HepG2 (cell line): ENCODE measurements at regions not wholly inside any gene's neighbourhood (a gene's known extent, or its start where the extent isn't known, plus 50 kb on each side); places are given as distances from the start of the nearest gene placed in this dataset.

Experiments
- ATAC-seq: fragments of 200-7000 bp; cut with Tn5 transposase; 3 replicates; pipeline ENCODE4 v1.9.1; 2020; ENCODE audit warnings: mild to moderate bottlenecking, moderate library complexity
- BruUV-seq: library from RNA; stranded (reverse); fragments of 400-500 nt; replicated peaks from 2 replicates; lab custom pipeline; 2021; lab: Mats Ljungman, UMichigan
- CTCF ChIA-PET: fragments of 300-600 bp; formaldehyde crosslinking; extraction: SDS; loops from one replicate; lab custom pipeline; 2021; ENCODE audit warnings: low total read pairs, inconsistent platforms, low intra/inter-chr PET ratio; lab: Yijun Ruan, JAX
- POLR2A ChIA-PET: fragments of 350-600 bp; sonication (Branson Sonifier 250); formaldehyde crosslinking; loops from one replicate; lab custom pipeline; 2020; ENCODE audit warnings: antibody characterized with exemption, inconsistent platforms; lab: Yijun Ruan, JAX
- DNase-seq: peaks from one replicate; pipeline ENCODE4 v3.0.0-alpha.2; 2015; ENCODE audit warnings: low spot score
- FAIRE-seq: peaks from 3 replicates; lab custom pipeline; 2011; peaks lifted over from hg19 to GRCh38; lab: Jason Lieb, UNC
- H2AFZ ChIP-seq: one replicate; pipeline ENCODE4 v1.6.1; 2011; ENCODE audit warnings: low read length, inconsistent platforms
- H3K27ac ChIP-seq: fragments of 300-600 bp; 3 replicates; pipeline ENCODE4 v1.8.0; 2011; ENCODE audit warnings: mixed run types, mild to moderate bottlenecking, mixed read lengths, low read length, inconsistent platforms; ENCODE audit not compliant: insufficient read depth; ENCODE audit errors: extremely low read length
- H3K27me3 ChIP-seq, 2 experiments: fragments of 200-600 bp in 1 of 2; 2 replicates in 1 of 2; 3 replicates in 1 of 2; pipeline versions ENCODE4 v1.6.0 to v1.8.0; 2011; ENCODE audit warnings: low read length in 2 of 2, mild to moderate bottlenecking in 2 of 2, moderate library complexity in 2 of 2, inconsistent platforms in 1 of 2; ENCODE audit not compliant: insufficient read depth in 2 of 2, control insufficient read depth in 1 of 2
- H3K36me3 ChIP-seq, 2 experiments: fragments of 200-600 bp in 1 of 2; replicated peaks in 1 of 2; 2 replicates in 1 of 2; 3 replicates in 1 of 2; pipeline versions ENCODE4 v1.5.1 to v1.8.0; 2011; ENCODE audit warnings: low read length in 2 of 2, inconsistent platforms in 1 of 2; ENCODE audit not compliant: insufficient read depth in 2 of 2, control insufficient read depth in 1 of 2
- H3K4me1 ChIP-seq: 2 replicates; pipeline ENCODE4 v1.5.1; 2012; ENCODE audit warnings: low read length, inconsistent platforms; ENCODE audit not compliant: insufficient read depth
- H3K4me2 ChIP-seq: 2 replicates; pipeline ENCODE4 v1.6.0; 2011; ENCODE audit warnings: low read depth, low read length, inconsistent platforms
- H3K4me3 ChIP-seq, 3 experiments: fragments of 200-600 bp in 1 of 3; sonication (generic), shearing (Covaris generic) in 1 of 3; replicated peaks in 1 of 3; 2 replicates each; pipeline ENCODE4 v1.5.1; 2011 to 2016; ENCODE audit warnings: low read length in 3 of 3, inconsistent platforms in 2 of 3, low read depth in 2 of 3, mild to moderate bottlenecking in 2 of 3, control low read depth in 1 of 3, mixed read lengths in 1 of 3; ENCODE audit not compliant: insufficient read depth in 1 of 3
- H3K79me2 ChIP-seq: one replicate; pipeline ENCODE4 v1.6.1; 2011; ENCODE audit warnings: low read length, inconsistent platforms; ENCODE audit not compliant: insufficient read depth
- H3K9ac ChIP-seq: 2 replicates; pipeline ENCODE4 v1.6.0; 2011; ENCODE audit warnings: mild to moderate bottlenecking, low read depth, low read length, inconsistent platforms; ENCODE audit not compliant: insufficient read depth
- H3K9me3 ChIP-seq: 2 replicates; pipeline ENCODE4 v1.5.1; 2012; ENCODE audit warnings: mild to moderate bottlenecking, low read length
- H4K20me1 ChIP-seq: 2 replicates; pipeline ENCODE4 v1.6.0; 2011; ENCODE audit warnings: inconsistent platforms, mild to moderate bottlenecking, low read length, moderate library complexity; ENCODE audit not compliant: insufficient read depth
- CSRNP1 ChIP-seq: sonication (generic); formaldehyde crosslinking; IDR thresholded peaks from 2 replicates; pipeline ENCODE4 v1.8.1; 2023; ENCODE audit warnings: mild to moderate bottlenecking, missing genetic modification reagents
- SP140L ChIP-seq: sonication (generic); formaldehyde crosslinking; IDR thresholded peaks from 2 replicates; pipeline ENCODE4 v1.4.0; 2020; ENCODE audit warnings: missing genetic modification reagents, borderline replicate concordance
- YEATS2 ChIP-seq: sonication (generic); formaldehyde crosslinking; IDR thresholded peaks from 2 replicates; pipeline ENCODE4 v1.4.0; 2020; ENCODE audit warnings: missing genetic modification reagents, borderline replicate concordance
- ZBTB21 ChIP-seq: sonication (generic); formaldehyde crosslinking; IDR thresholded peaks from 2 replicates; pipeline ENCODE4 v1.4.0; 2020; ENCODE audit warnings: missing genetic modification reagents
- ZFX ChIP-seq: sonication (generic); formaldehyde crosslinking; IDR thresholded peaks from 2 replicates; pipeline ENCODE4 v1.4.0; 2020; ENCODE audit warnings: mild to moderate bottlenecking, low read depth, missing genetic modification reagents, moderate library complexity
- ZNF18 ChIP-seq: sonication (generic); formaldehyde crosslinking; IDR thresholded peaks from 2 replicates; pipeline ENCODE4 v1.8.0; 2022; ENCODE audit warnings: mild to moderate bottlenecking, missing genetic modification reagents; ENCODE audit not compliant: insufficient replicate concordance
- ZNF547 ChIP-seq: sonication (generic); formaldehyde crosslinking; IDR thresholded peaks from 2 replicates; pipeline ENCODE4 v1.5.1; 2020; ENCODE audit warnings: mild to moderate bottlenecking, missing genetic modification reagents
- in situ Hi-C: cut with HindIII; loops from 2 replicates; pipeline ENCODE4 v1.10.0; 2017; ENCODE audit warnings: low pct_unique_long_range_greater_than_20kb; ENCODE audit not compliant: extremely low pct_ligation_motif_present
- intact Hi-C: fragments of 100-400 bp; cut with micrococcal nuclease; formaldehyde crosslinking; loops from one replicate; pipeline ENCODE4 v1.10.0; 2022; ENCODE audit not compliant: unreplicated experiment

GRCh38 chr2:63658176-63658968, 69.6 kb downstream of the MDH1 start (continued):
- no peak for TF ChIP-seq CSRNP1 (CRISPR knock-in tag)

- peaks cover 8% of the 10 kb centered on the region; the same call in 1 of the 2 replicates for H3K4me1 ChIP-seq
- CTCF ChIA-PET: no interaction called here
- ATAC-seq: no peak
- H3K27ac ChIP-seq: no peak overlapping the region
- H3K9me3 ChIP-seq: no peaks in the 10 kb centered on the region
- in situ Hi-C loops: no loop called here
- H3K4me2 ChIP-seq: no peak overlapping the region
- no peak for FAIRE-seq
- no peaks in the 10 kb centered on the region for H3K27me3 ChIP-seq
- no TSS peak for BruUV-seq
- H3K4me3 ChIP-seq: no peak overlapping the region
- intact Hi-C loops: no loop called here
- no peaks in the 10 kb centered on the region for H3K36me3 ChIP-seq
- H3K9ac ChIP-seq: no peak overlapping the region
- H2AFZ ChIP-seq: no peak overlapping the region
- no peaks in the 10 kb centered on the region for H3K79me2 ChIP-seq
- no peak for TF ChIP-seq ZNF547
- TF ChIP-seq ZFX (CRISPR knock-in tag): no peak
- no peak for TF ChIP-seq ZNF18
- TF ChIP-seq SP140L: no peak
- no peak for TF ChIP-seq YEATS2 (CRISPR knock-in tag)
- TF ChIP-seq ZBTB21 (CRISPR knock-in tag): no peak
- no peaks in the 10 kb centered on the region for H4K20me1 ChIP-seq
- DNase-seq: no peak
- POLR2A ChIA-PET: no interaction called here
Measured at GRCh38 chr2:63660060-63660459, 71.3 kb downstream of the MDH1 start.
